ENCODE measurements at regions not wholly inside any gene's neighbourhood (a gene's known extent, or its start where the extent isn't known, plus 50 kb on each side); places are given as distances from the start of the nearest gene placed in this dataset.
"Not testable (repeated sequence)": the region's sequence is repeated elsewhere in the genome, so short reads cannot be mapped to it uniquely, and the experiment has no call there.

GRCh38 chr3:35448121-35448520 lies 191.2 kb upstream of the ARPP21 start:
- Mint-ChIP-seq H3K36me3 (no peaks in the 10 kb centered on the region), H3K27ac (no peak overlapping the region), H3K4me3 (no peak overlapping the region), H3K4me1 (no peaks in the 10 kb centered on the region), H3K9me3 (peaks cover 7% of the 10 kb centered on the region)
- ATAC-seq (no peak), DNase-seq (ENCODE audit: low spot score in 2 of 2) (no peak)

GRCh38 chr3:35448681-35449080 lies 190.6 kb upstream of the ARPP21 start:
- Mint-ChIP-seq H3K27ac (no peak overlapping the region), H3K4me1 (no peaks in the 10 kb centered on the region), H3K9me3 (peaks cover 8% of the 10 kb centered on the region), H3K4me3 (no peak overlapping the region), H3K36me3 (no peaks in the 10 kb centered on the region)
- no peak for DNase-seq (ENCODE audit: low spot score in 2 of 2)
- ATAC-seq = no peak

- peaks cover 23% of the 10 kb centered on the region for H3K9me3 Mint-ChIP-seq
- not testable (repeated sequence) for ATAC-seq; H3K4me1 Mint-ChIP-seq; H3K27ac Mint-ChIP-seq; H3K36me3 Mint-ChIP-seq; DNase-seq (ENCODE audit: low spot score in 2 of 2); H3K4me3 Mint-ChIP-seq
Observed at GRCh38 chr3:35454819-35455218, 184.5 kb upstream of the ARPP21 start.

GRCh38 chr3:35473956-35474355 lies 165.4 kb upstream of the ARPP21 start:
- Mint-ChIP-seq H3K4me3 (no peak overlapping the region), H3K36me3 (no peaks in the 10 kb centered on the region), H3K27ac (no peak overlapping the region), H3K4me1 (no peaks in the 10 kb centered on the region), H3K9me3 (peaks cover 13% of the 10 kb centered on the region)
- no peak for DNase-seq (ENCODE audit: low spot score in 2 of 2)
- ATAC-seq = no peak

- H3K9me3 Mint-ChIP-seq; H3K36me3 Mint-ChIP-seq; ATAC-seq; H3K27ac Mint-ChIP-seq; DNase-seq (ENCODE audit: low spot score in 2 of 2); H3K4me3 Mint-ChIP-seq; H3K4me1 Mint-ChIP-seq: not testable (repeated sequence)
Observed at GRCh38 chr3:35482566-35482965, 156.8 kb upstream of the ARPP21 start.

GRCh38 chr3:35483131-35483530 lies 156.2 kb upstream of the ARPP21 start:
- H3K4me1 Mint-ChIP-seq = no peaks in the 10 kb centered on the region
- ATAC-seq = no peak
- H3K27ac Mint-ChIP-seq = no peak overlapping the region
- no peak for DNase-seq (ENCODE audit: low spot score in 2 of 2)
- H3K4me3 Mint-ChIP-seq = no peak overlapping the region
- no peaks in the 10 kb centered on the region for H3K36me3 Mint-ChIP-seq
- H3K9me3 Mint-ChIP-seq = peaks cover 3% of the 10 kb centered on the region

- H3K4me3 Mint-ChIP-seq = no peak overlapping the region
- DNase-seq (ENCODE audit: low spot score in 2 of 2) = no peak
- peaks cover 10% of the 10 kb centered on the region for H3K9me3 Mint-ChIP-seq
- no peak for ATAC-seq
- no peaks in the 10 kb centered on the region for H3K4me1 Mint-ChIP-seq
- H3K36me3 Mint-ChIP-seq = no peaks in the 10 kb centered on the region
- H3K27ac Mint-ChIP-seq = no peak overlapping the region
Observed at GRCh38 chr3:35484929-35485530, 154.3 kb upstream of the ARPP21 start.

GRCh38 chr3:35486295-35486694 lies 153.0 kb upstream of the ARPP21 start:
- Mint-ChIP-seq H3K4me1 (no peaks in the 10 kb centered on the region), H3K36me3 (no peaks in the 10 kb centered on the region), H3K9me3 (peaks cover 12% of the 10 kb centered on the region), H3K27ac (no peak overlapping the region), H3K4me3 (no peak overlapping the region)
- ATAC-seq = no peak
- no peak for DNase-seq (ENCODE audit: low spot score in 2 of 2)

- no peak overlapping the region for H3K4me3 Mint-ChIP-seq
- H3K36me3 Mint-ChIP-seq = no peaks in the 10 kb centered on the region
- no peak for ATAC-seq
- H3K9me3 Mint-ChIP-seq = peaks cover 12% of the 10 kb centered on the region
- no peak for DNase-seq (ENCODE audit: low spot score in 2 of 2)
- H3K4me1 Mint-ChIP-seq = no peaks in the 10 kb centered on the region
- no peak overlapping the region for H3K27ac Mint-ChIP-seq
Observed at GRCh38 chr3:35487376-35487775, 151.9 kb upstream of the ARPP21 start.

- H3K36me3 Mint-ChIP-seq = no peaks in the 10 kb centered on the region
- DNase-seq (ENCODE audit: low spot score in 2 of 2) = no peak
Observed at GRCh38 chr3:35488526-35488925, 150.8 kb upstream of the ARPP21 start.

GRCh38 chr3:35492841-35493240 lies 146.5 kb upstream of the ARPP21 start:
- Mint-ChIP-seq H3K4me1 (no peaks in the 10 kb centered on the region), H3K36me3 (no peaks in the 10 kb centered on the region), H3K4me3 (no peak overlapping the region), H3K27ac (no peak overlapping the region), H3K9me3 (peaks cover 14% of the 10 kb centered on the region)
- DNase-seq (ENCODE audit: low spot score in 2 of 2) = no peak
- no peak for ATAC-seq

More at GRCh38 chr3:35488526-35488925, 150.8 kb upstream of the ARPP21 start:
- Mint-ChIP-seq H3K9me3 (peaks cover 12% of the 10 kb centered on the region), H3K4me3 (no peak overlapping the region), H3K27ac (no peak overlapping the region), H3K4me1 (no peaks in the 10 kb centered on the region)
- no peak for ATAC-seq

GRCh38 chr3:35498506-35499210 lies 140.7 kb upstream of the ARPP21 start:
- H3K9me3 Mint-ChIP-seq = peaks cover 7% of the 10 kb centered on the region
- H3K4me1 Mint-ChIP-seq = no peaks in the 10 kb centered on the region
- H3K36me3 Mint-ChIP-seq = no peaks in the 10 kb centered on the region
- H3K4me3 Mint-ChIP-seq = no peak overlapping the region
- ATAC-seq = no peak
- no peak overlapping the region for H3K27ac Mint-ChIP-seq
- no peak for DNase-seq (ENCODE audit: low spot score in 2 of 2)

- DNase-seq (ENCODE audit: low spot score in 2 of 2) = no peak
- Mint-ChIP-seq H3K4me1 (no peaks in the 10 kb centered on the region), H3K36me3 (no peaks in the 10 kb centered on the region), H3K4me3 (no peak overlapping the region), H3K27ac (no peak overlapping the region), H3K9me3 (peaks cover 7% of the 10 kb centered on the region)
- ATAC-seq = no peak
Observed at GRCh38 chr3:35500641-35501350, 138.5 kb upstream of the ARPP21 start.

- no peak overlapping the region for H3K27ac Mint-ChIP-seq
- no peaks in the 10 kb centered on the region for H3K4me1 Mint-ChIP-seq
- no peaks in the 10 kb centered on the region for H3K36me3 Mint-ChIP-seq
- H3K9me3 Mint-ChIP-seq = peaks cover 15% of the 10 kb centered on the region
- no peak for DNase-seq (ENCODE audit: low spot score in 2 of 2)
- no peak overlapping the region for H3K4me3 Mint-ChIP-seq
- no peak for ATAC-seq
Observed at GRCh38 chr3:35502699-35503098, 136.6 kb upstream of the ARPP21 start.

GRCh38 chr3:35505181-35505580 lies 134.1 kb upstream of the ARPP21 start:
- H3K36me3 Mint-ChIP-seq = no peaks in the 10 kb centered on the region
- no peaks in the 10 kb centered on the region for H3K4me1 Mint-ChIP-seq
- peaks cover 12% of the 10 kb centered on the region for H3K9me3 Mint-ChIP-seq
- no peak overlapping the region for H3K27ac Mint-ChIP-seq
- no peak for ATAC-seq
- no peak overlapping the region for H3K4me3 Mint-ChIP-seq
- no peak for DNase-seq (ENCODE audit: low spot score in 2 of 2)

GRCh38 chr3:35505772-35506171 lies 133.6 kb upstream of the ARPP21 start:
- DNase-seq (ENCODE audit: low spot score in 2 of 2) = no peak
- no peak overlapping the region for H3K27ac Mint-ChIP-seq
- no peaks in the 10 kb centered on the region for H3K4me1 Mint-ChIP-seq
- H3K4me3 Mint-ChIP-seq = no peak overlapping the region
- no peaks in the 10 kb centered on the region for H3K36me3 Mint-ChIP-seq
- peaks cover 14% of the 10 kb centered on the region for H3K9me3 Mint-ChIP-seq
- no peak for ATAC-seq

Data from stimulated activated effector memory CD8-positive, alpha-beta T cell treated with anti-CD3 and anti-CD28 coated beads, Interleukin-12 subunit alpha, Interleukin-12 subunit beta, amount 100 ng/mL, for 72 hours (primary cell).